MM.1S (cell line): ENCODE measurements at regions not wholly inside any gene's neighbourhood (a gene's known extent, or its start where the extent isn't known, plus 50 kb on each side); places are given as distances from the start of the nearest gene placed in this dataset.

Source experiments
- DNase-seq: peaks from one replicate; pipeline ENCODE4 v3.0.0-alpha.2; 2015
- H2AFZ ChIP-seq: fragments of 300-600 bp; sonication (generic); 2 replicates; pipeline ENCODE4 v1.6.0; 2016; ENCODE audit warnings: antibody characterized with exemption, low read length
- H3F3A ChIP-seq: fragments of 300-600 bp; sonication (generic); 2 replicates; pipeline ENCODE4 v1.6.1; 2016; ENCODE audit warnings: mild to moderate bottlenecking, antibody characterized with exemption, low read length, moderate library complexity, mixed read lengths; ENCODE audit not compliant: insufficient read depth
- H3K27ac ChIP-seq: fragments of 300-600 bp; sonication (generic); 2 replicates; pipeline ENCODE4 v1.5.1; 2016; ENCODE audit warnings: mild to moderate bottlenecking, low read length
- H3K27me3 ChIP-seq: fragments of 300-600 bp; sonication (generic); replicated peaks from 2 replicates; pipeline ENCODE4 v1.6.0; 2016; ENCODE audit warnings: low read length; ENCODE audit not compliant: insufficient read depth
- H3K36me3 ChIP-seq: fragments of 300-600 bp; sonication (generic); replicated peaks from 2 replicates; pipeline ENCODE4 v1.6.1; 2016; ENCODE audit warnings: mild to moderate bottlenecking, low read length, mixed read lengths; ENCODE audit not compliant: insufficient read depth
- H3K4me1 ChIP-seq: fragments of 300-600 bp; sonication (generic); 2 replicates; pipeline ENCODE4 v1.6.1; 2016; ENCODE audit warnings: low read length, mixed read lengths
- H3K4me2 ChIP-seq: fragments of 300-600 bp; sonication (generic); 2 replicates; pipeline ENCODE4 v1.6.0; 2016; ENCODE audit warnings: low read depth, low read length
- H3K4me3 ChIP-seq: fragments of 300-600 bp; sonication (generic); 2 replicates; pipeline ENCODE4 v1.5.1; 2016; ENCODE audit warnings: low read length, mixed read lengths
- H3K79me2 ChIP-seq: fragments of 300-600 bp; sonication (generic); 2 replicates; pipeline ENCODE4 v1.6.1; 2016; ENCODE audit warnings: mixed run types, low read length, mixed read lengths
- H3K9ac ChIP-seq: fragments of 300-600 bp; sonication (generic); 2 replicates; pipeline ENCODE4 v1.6.1; 2016; ENCODE audit warnings: low read length, mixed read lengths
- H3K9me2 ChIP-seq: fragments of 300-600 bp; sonication (generic); replicated peaks from 2 replicates; pipeline ENCODE4 v1.6.1; 2016; ENCODE audit warnings: mild to moderate bottlenecking, low read length, mixed read lengths; ENCODE audit not compliant: insufficient read depth
- H3K9me3 ChIP-seq: fragments of 300-600 bp; sonication (generic); replicated peaks from 2 replicates; pipeline ENCODE4 v1.6.1; 2016; ENCODE audit warnings: mild to moderate bottlenecking, low read length, mixed read lengths; ENCODE audit not compliant: insufficient read depth
- H4K20me1 ChIP-seq: fragments of 300-600 bp; sonication (generic); 2 replicates; pipeline ENCODE4 v1.6.1; 2016; ENCODE audit warnings: mild to moderate bottlenecking, low read length, moderate library complexity, mixed read lengths; ENCODE audit not compliant: insufficient read depth
- EZH2 ChIP-seq: fragments of 300-600 bp; sonication (generic); optimal IDR thresholded peaks from 2 replicates; pipeline ENCODE3; 2017; ENCODE audit warnings: low read depth, mild to moderate bottlenecking, antibody characterized with exemption, low read length, mixed read lengths
- EZH2phosphoT487 ChIP-seq: fragments of 300-600 bp; sonication (generic); IDR thresholded peaks from 2 replicates; pipeline ENCODE4 v1.6.1; 2018; ENCODE audit warnings: antibody characterized with exemption, low read length
- TF ChIP-seq, protein P1 (sequence below): fragments of 300-600 bp; sonication (generic); IDR thresholded peaks from 2 replicates; pipeline ENCODE4 v1.5.1; 2016; ENCODE audit warnings: antibody characterized with exemption, low read length, mixed read lengths

DNA sequence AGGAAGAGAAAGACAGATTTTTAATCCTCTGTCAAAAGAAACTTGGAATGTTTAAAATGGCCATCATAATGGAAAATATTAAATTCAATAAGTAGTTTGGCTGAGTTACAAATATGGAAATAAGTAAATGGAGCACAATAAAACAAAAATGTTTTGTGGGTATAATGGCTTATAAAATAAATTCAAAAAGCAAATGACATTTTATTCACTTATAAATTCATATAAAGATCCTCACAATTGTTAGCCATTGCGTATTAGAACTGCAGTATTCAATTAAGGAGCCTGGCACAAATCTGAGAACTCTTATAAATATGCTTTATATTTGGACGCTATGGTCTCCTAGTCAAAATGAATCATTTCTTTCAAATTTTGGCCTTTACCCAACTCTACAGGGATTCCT, 339.0 kb upstream of the PABPC4L start:
- H3K79me2 ChIP-seq: no peaks in the 10 kb centered on the region

DNA sequence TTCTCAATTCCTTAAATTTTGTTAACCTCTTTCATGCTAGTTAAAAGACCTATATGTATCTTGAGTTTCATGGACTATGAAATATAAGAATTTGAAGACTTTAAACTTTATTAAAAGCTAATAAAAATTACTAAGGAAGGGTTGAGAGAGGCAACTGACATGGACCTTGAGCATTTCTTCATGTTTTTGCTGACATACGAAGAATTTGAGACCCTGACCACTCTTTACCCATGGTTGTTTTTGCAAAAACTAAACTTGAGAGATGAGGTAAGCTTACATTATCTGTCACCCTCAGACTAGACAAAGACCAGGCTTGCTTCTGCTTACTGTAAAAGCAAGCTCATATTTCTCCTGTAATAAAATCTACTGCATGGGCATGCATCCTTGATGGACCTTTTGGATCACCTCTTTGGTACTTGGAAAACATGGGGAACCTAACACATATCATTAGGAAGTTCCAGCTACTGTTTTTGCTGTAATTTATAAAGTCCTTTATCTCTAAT, 338.2 kb upstream of the PABPC4L start:
- no peak overlapping the region for H3K4me2 ChIP-seq
- no peaks in the 10 kb centered on the region for H3K36me3 ChIP-seq
- H3K79me2 ChIP-seq: no peaks in the 10 kb centered on the region
- H3K9ac ChIP-seq: no peak overlapping the region
- no peaks in the 10 kb centered on the region for H3K27me3 ChIP-seq
- no peaks in the 10 kb centered on the region for H3K4me1 ChIP-seq
- H3K9me2 ChIP-seq: no peaks in the 10 kb centered on the region
- no peak for DNase-seq
- H3F3A ChIP-seq: no peaks in the 10 kb centered on the region
- no peaks in the 10 kb centered on the region for H3K9me3 ChIP-seq
- H3K4me3 ChIP-seq: no peak overlapping the region
- no peak for TF ChIP-seq EZH2
- TF ChIP-seq EZH2phosphoT487: no peak
- TF ChIP-seq, protein P1, sequence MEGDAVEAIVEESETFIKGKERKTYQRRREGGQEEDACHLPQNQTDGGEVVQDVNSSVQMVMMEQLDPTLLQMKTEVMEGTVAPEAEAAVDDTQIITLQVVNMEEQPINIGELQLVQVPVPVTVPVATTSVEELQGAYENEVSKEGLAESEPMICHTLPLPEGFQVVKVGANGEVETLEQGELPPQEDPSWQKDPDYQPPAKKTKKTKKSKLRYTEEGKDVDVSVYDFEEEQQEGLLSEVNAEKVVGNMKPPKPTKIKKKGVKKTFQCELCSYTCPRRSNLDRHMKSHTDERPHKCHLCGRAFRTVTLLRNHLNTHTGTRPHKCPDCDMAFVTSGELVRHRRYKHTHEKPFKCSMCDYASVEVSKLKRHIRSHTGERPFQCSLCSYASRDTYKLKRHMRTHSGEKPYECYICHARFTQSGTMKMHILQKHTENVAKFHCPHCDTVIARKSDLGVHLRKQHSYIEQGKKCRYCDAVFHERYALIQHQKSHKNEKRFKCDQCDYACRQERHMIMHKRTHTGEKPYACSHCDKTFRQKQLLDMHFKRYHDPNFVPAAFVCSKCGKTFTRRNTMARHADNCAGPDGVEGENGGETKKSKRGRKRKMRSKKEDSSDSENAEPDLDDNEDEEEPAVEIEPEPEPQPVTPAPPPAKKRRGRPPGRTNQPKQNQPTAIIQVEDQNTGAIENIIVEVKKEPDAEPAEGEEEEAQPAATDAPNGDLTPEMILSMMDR: no peak
- H2AFZ ChIP-seq: no peak overlapping the region
- H4K20me1 ChIP-seq: no peaks in the 10 kb centered on the region
- H3K27ac ChIP-seq: no peak overlapping the region

More for the DNA sequence above, 339.0 kb upstream of the PABPC4L start:
- Histone ChIP-seq H3K9me3 (no peaks in the 10 kb centered on the region), H2AFZ (no peak overlapping the region), H3K27me3 (no peaks in the 10 kb centered on the region), H3K27ac (no peak overlapping the region), H3K4me3 (no peak overlapping the region), H3K4me1 (no peaks in the 10 kb centered on the region), H3K36me3 (no peaks in the 10 kb centered on the region), H3K9me2 (no peaks in the 10 kb centered on the region), H4K20me1 (no peaks in the 10 kb centered on the region), H3K4me2 (no peak overlapping the region), H3K9ac (no peak overlapping the region), H3F3A (no peaks in the 10 kb centered on the region)
- DNase-seq: no peak
- TF ChIP-seq EZH2phosphoT487 (no peak), EZH2 (no peak)
- TF ChIP-seq, protein P1: no peak

DNA sequence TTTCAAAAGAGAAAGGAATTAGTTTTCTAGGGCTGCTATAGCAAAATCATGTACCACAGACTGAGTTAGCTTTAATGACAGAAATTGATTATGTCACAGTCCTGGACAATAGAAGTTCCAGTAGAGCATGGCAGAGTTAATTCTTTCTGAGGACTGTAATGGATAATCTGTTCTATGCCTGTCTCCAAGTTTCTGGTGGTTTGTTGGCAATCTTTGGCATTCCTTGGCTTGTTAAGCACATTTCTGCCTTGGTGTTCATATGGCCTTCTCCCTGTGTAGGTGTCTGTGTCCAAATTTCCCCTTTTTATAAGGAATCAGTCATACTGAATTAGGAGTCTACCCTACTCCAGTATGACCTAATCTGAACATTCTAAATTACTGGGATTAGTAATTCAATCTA, 336.1 kb upstream of the PABPC4L start:
- H3K4me3 ChIP-seq: no peak overlapping the region
- H3K27me3 ChIP-seq: no peaks in the 10 kb centered on the region
- H3K4me1 ChIP-seq: 0 out of 2 replicates have a peak, but pooled peaks cover 3% of the 10 kb centered on the region
- H3K4me2 ChIP-seq: no peak overlapping the region
- H4K20me1 ChIP-seq: no peaks in the 10 kb centered on the region
- H3K36me3 ChIP-seq: no peaks in the 10 kb centered on the region
- no peaks in the 10 kb centered on the region for H3K9me3 ChIP-seq
- H3K9ac ChIP-seq: no peak overlapping the region
- H3K27ac ChIP-seq: no peak overlapping the region
- H3K9me2 ChIP-seq: no peaks in the 10 kb centered on the region
- H3K79me2 ChIP-seq: no peaks in the 10 kb centered on the region
- H3F3A ChIP-seq: no peaks in the 10 kb centered on the region
- no peak for TF ChIP-seq EZH2
- TF ChIP-seq, protein P1: no peak
- TF ChIP-seq EZH2phosphoT487: no peak
- H2AFZ ChIP-seq: no peak overlapping the region
- no peak for DNase-seq
